ENCODE measurements at regions not wholly inside any gene's neighbourhood (a gene's known extent, or its start where the extent isn't known, plus 50 kb on each side); places are given as distances from the start of the nearest gene placed in this dataset.

GRCh38 chr5:89545076-89545475, 662.1 kb upstream of the MEF2C start:
- TF ChIP-seq POLR2AphosphoS5 (IDR thresholded peaks at IDR 0.05; ENCODE audit: low read depth, low read length) (no peak), POLR2A (IDR thresholded peaks at IDR 0.05; ENCODE audit: low read depth, low read length) (no peak)
